ENCODE measurements at regions not wholly inside any gene's neighbourhood (a gene's known extent, or its start where the extent isn't known, plus 50 kb on each side); places are given as distances from the start of the nearest gene placed in this dataset.

- TF ChIP-seq CTCF (conservative IDR thresholded peaks at IDR 0.05) = no peak
- Mint-ChIP-seq H3K4me3 (peak overlapping the region; percentile 28), H3K4me1 (peaks cover 27% of the 10 kb centered on the region), H3K36me3 (ENCODE audit: low read depth) (peaks cover 5% of the 10 kb centered on the region), H3K9me3 (peaks cover 12% of the 10 kb centered on the region), H3K27me3 (ENCODE audit: low read depth) (no peaks in the 10 kb centered on the region), H3K27ac (ENCODE audit: unreplicated experiment) (no peak overlapping the region)
- no peak for DNase-seq (ENCODE audit: low read depth, low spot score)
Observed at GRCh38 chr4:128690011-128690410, 119.5 kb upstream of the JADE1 start.

GRCh38 chr4:128688846-128689437 lies 120.6 kb upstream of the JADE1 start:
- Mint-ChIP-seq H3K4me3 (no peak overlapping the region), H3K27me3 (ENCODE audit: low read depth) (no peaks in the 10 kb centered on the region), H3K9me3 (peaks cover 6% of the 10 kb centered on the region), H3K36me3 (ENCODE audit: low read depth) (peaks cover 2% of the 10 kb centered on the region), H3K4me1 (peaks cover 28% of the 10 kb centered on the region), H3K27ac (ENCODE audit: unreplicated experiment) (no peak overlapping the region)
- TF ChIP-seq CTCF (conservative IDR thresholded peaks at IDR 0.05) = no peak
- DNase-seq (ENCODE audit: low read depth, low spot score) = no peak

GRCh38 chr4:128688033-128688721 lies 121.3 kb upstream of the JADE1 start:
- H3K27ac Mint-ChIP-seq (ENCODE audit: unreplicated experiment) = no peak overlapping the region
- no peaks in the 10 kb centered on the region for H3K36me3 Mint-ChIP-seq (ENCODE audit: low read depth)
- no peak overlapping the region for H3K4me3 Mint-ChIP-seq
- no peak for TF ChIP-seq CTCF (conservative IDR thresholded peaks at IDR 0.05)
- peaks cover 36% of the 10 kb centered on the region for H3K4me1 Mint-ChIP-seq
- H3K9me3 Mint-ChIP-seq = peaks cover 5% of the 10 kb centered on the region
- H3K27me3 Mint-ChIP-seq (ENCODE audit: low read depth) = no peaks in the 10 kb centered on the region
- DNase-seq (ENCODE audit: low read depth, low spot score) = no peak

- Mint-ChIP-seq H3K4me3 (no peak overlapping the region), H3K36me3 (ENCODE audit: low read depth) (no peaks in the 10 kb centered on the region), H3K4me1 (peaks cover 43% of the 10 kb centered on the region), H3K9me3 (peaks cover 5% of the 10 kb centered on the region), H3K27me3 (ENCODE audit: low read depth) (no peaks in the 10 kb centered on the region), H3K27ac (ENCODE audit: unreplicated experiment) (no peak overlapping the region)
- no peak for DNase-seq (ENCODE audit: low read depth, low spot score)
- TF ChIP-seq CTCF (conservative IDR thresholded peaks at IDR 0.05) = no peak
Observed at GRCh38 chr4:128686810-128687209, 122.7 kb upstream of the JADE1 start.

GRCh38 chr4:128686032-128686465 lies 123.5 kb upstream of the JADE1 start:
- H3K36me3 Mint-ChIP-seq (ENCODE audit: low read depth) = no peaks in the 10 kb centered on the region
- H3K4me3 Mint-ChIP-seq = no peak overlapping the region
- H3K27me3 Mint-ChIP-seq (ENCODE audit: low read depth) = no peaks in the 10 kb centered on the region
- DNase-seq (ENCODE audit: low read depth, low spot score) = no peak
- H3K27ac Mint-ChIP-seq (ENCODE audit: unreplicated experiment) = no peak overlapping the region
- H3K9me3 Mint-ChIP-seq = peaks cover 5% of the 10 kb centered on the region
- H3K4me1 Mint-ChIP-seq = peaks cover 40% of the 10 kb centered on the region
- no peak for TF ChIP-seq CTCF (conservative IDR thresholded peaks at IDR 0.05)

All from neural crest cell (in vitro differentiated cells).